ENCODE measurements at regions not wholly inside any gene's neighbourhood (a gene's known extent, or its start where the extent isn't known, plus 50 kb on each side); places are given as distances from the start of the nearest gene placed in this dataset.

- H3K36me3 ChIP-seq (ENCODE audit: control insufficient read depth in 2 of 3, insufficient read depth in 3 of 3, low read length in 3 of 3): no peaks in the 10 kb centered on the region
- no peak for TF ChIP-seq CTCF (IDR thresholded peaks at IDR 0.05; ENCODE audit: borderline replicate concordance, extremely low read depth, insufficient read depth)
- no peak for DNase-seq
- peaks cover 0 to 2% (median 0%) of the 10 kb centered on the region in 3 donors for H3K9me3 ChIP-seq (ENCODE audit: control insufficient read depth in 2 of 3, insufficient read depth in 1 of 3, low read length in 3 of 3)
- H3K4me1 ChIP-seq (ENCODE audit: control insufficient read depth in 2 of 3, insufficient read depth in 2 of 3, low read depth in 1 of 3, low read length in 3 of 3): no peaks in the 10 kb centered on the region
- intact Hi-C loops (cut with DNase I): no loop called here
- H3K27me3 ChIP-seq (ENCODE audit: control insufficient read depth, insufficient read depth, low read length): no peaks in the 10 kb centered on the region
- no peak overlapping the region for H3K9ac ChIP-seq (ENCODE audit: low read length in 3 of 3)
- no peak overlapping the region for H3K4me3 ChIP-seq (ENCODE audit: low read length in 3 of 3)
- no peak for FAIRE-seq
- no peak overlapping the region for H3K27ac ChIP-seq (ENCODE audit: low read depth in 2 of 2, low read length in 2 of 2)
Observed at GRCh38 chr21:8990326-8991087, 1530.9 kb upstream of the TPTE start.

- peak in 1 of 5 donors; percentile 45 for DNase-seq
- intact Hi-C loops (cut with DNase I): no loop called here
Observed at GRCh38 chr21:8991088-8991907, 1530.1 kb upstream of the TPTE start.

GRCh38 chr21:8991968-8992621 is 1529.3 kb upstream of the TPTE start:
- H3K4me1 ChIP-seq (ENCODE audit: control insufficient read depth in 2 of 3, insufficient read depth in 2 of 3, low read depth in 1 of 3, low read length in 3 of 3): no peaks in the 10 kb centered on the region
- DNase-seq: no peak
- H3K27me3 ChIP-seq (ENCODE audit: control insufficient read depth, insufficient read depth, low read length): no peaks in the 10 kb centered on the region
- H3K9ac ChIP-seq (ENCODE audit: low read length in 3 of 3): no peak overlapping the region
- H3K9me3 ChIP-seq (ENCODE audit: control insufficient read depth in 2 of 3, insufficient read depth in 1 of 3, low read length in 3 of 3): peaks cover 0 to 2% (median 0%) of the 10 kb centered on the region in 3 donors
- TF ChIP-seq CTCF (IDR thresholded peaks at IDR 0.05; ENCODE audit: borderline replicate concordance, extremely low read depth, insufficient read depth): no peak
- H3K4me3 ChIP-seq (ENCODE audit: low read length in 3 of 3): no peak overlapping the region
- FAIRE-seq: no peak
- no peaks in the 10 kb centered on the region for H3K36me3 ChIP-seq (ENCODE audit: control insufficient read depth in 2 of 3, insufficient read depth in 3 of 3, low read length in 3 of 3)
- H3K27ac ChIP-seq (ENCODE audit: low read depth in 2 of 2, low read length in 2 of 2): no peak overlapping the region
- intact Hi-C loops (cut with DNase I): no loop called here

More at GRCh38 chr21:8991088-8991907, 1530.1 kb upstream of the TPTE start:
- H3K27ac ChIP-seq (ENCODE audit: low read depth in 2 of 2, low read length in 2 of 2): no peak overlapping the region
- no peaks in the 10 kb centered on the region for H3K4me1 ChIP-seq (ENCODE audit: control insufficient read depth in 2 of 3, insufficient read depth in 2 of 3, low read depth in 1 of 3, low read length in 3 of 3)
- H3K36me3 ChIP-seq (ENCODE audit: control insufficient read depth in 2 of 3, insufficient read depth in 3 of 3, low read length in 3 of 3): no peaks in the 10 kb centered on the region
- H3K9me3 ChIP-seq (ENCODE audit: control insufficient read depth in 2 of 3, insufficient read depth in 1 of 3, low read length in 3 of 3): peaks cover 0 to 2% (median 0%) of the 10 kb centered on the region in 3 donors
- no peak overlapping the region for H3K4me3 ChIP-seq (ENCODE audit: low read length in 3 of 3)
- no peaks in the 10 kb centered on the region for H3K27me3 ChIP-seq (ENCODE audit: control insufficient read depth, insufficient read depth, low read length)
- H3K9ac ChIP-seq (ENCODE audit: low read length in 3 of 3): no peak overlapping the region
- FAIRE-seq: no peak
- TF ChIP-seq CTCF (IDR thresholded peaks at IDR 0.05; ENCODE audit: borderline replicate concordance, extremely low read depth, insufficient read depth): no peak

All from kidney (tissue), 13 donors.